Stomach (tissue), 8 donors: ENCODE measurements at regions not wholly inside any gene's neighbourhood (a gene's known extent, or its start where the extent isn't known, plus 50 kb on each side); places are given as distances from the start of the nearest gene placed in this dataset.

Experiments used
- DNase-seq, 2 donors: peaks; one replicate each; pipeline versions ENCODE4 v3.0.0 to v3.0.0-alpha.2; 2013 to 2019
- H3K27ac ChIP-seq, 5 donors: fragments of 200-600 bp in 4 of 5; sonication (generic) in 4 of 5; one replicate each; pipeline ENCODE4 v1.5.1; 2013 to 2019; ENCODE audit warnings: mild to moderate bottlenecking in 1 of 5, moderate library complexity in 1 of 5
- H3K27me3 ChIP-seq, 3 donors: fragments of 200-600 bp; sonication (generic); one replicate each; pipeline ENCODE4 v1.5.1; 2017 to 2019; ENCODE audit warnings: mixed run types in 1 of 3
- H3K36me3 ChIP-seq, 4 donors: fragments of 200-600 bp; sonication (generic); 1 replicate in 3 of 4; 2 replicates in 1 of 4; pipeline ENCODE4 v1.5.1; 2016 to 2019
- H3K4me1 ChIP-seq, 4 donors: fragments of 200-600 bp; sonication (generic); one replicate each; pipeline ENCODE4 v1.5.1; 2016 to 2019
- H3K4me3 ChIP-seq, 4 donors: fragments of 200-600 bp; sonication (generic) in 3 of 4; one replicate each; pipeline ENCODE4 v1.5.1; 2016 to 2019; ENCODE audit warnings: mild to moderate bottlenecking in 1 of 4
- H3K9me3 ChIP-seq, 4 donors: fragments of 200-600 bp; sonication (generic); one replicate each; pipeline ENCODE4 v1.5.1; 2016 to 2019
- EP300 ChIP-seq: sonication (generic); formaldehyde crosslinking; IDR thresholded peaks from one replicate; pipeline ENCODE4 v1.6.1; 2017; ENCODE audit warnings: antibody characterized with exemption
- POLR2A ChIP-seq, 4 donors: fragments of 450-650 bp; IDR thresholded peaks; one replicate each; pipeline ENCODE4 v1.6.1; 2016; ENCODE audit warnings: antibody characterized with exemption in 4 of 4, control low read depth in 2 of 4, mild to moderate bottlenecking in 1 of 4, moderate library complexity in 1 of 4
- POLR2AphosphoS5 ChIP-seq, 3 donors: sonication (generic); formaldehyde crosslinking; IDR thresholded peaks; one replicate each; pipeline ENCODE4 v1.6.1; 2016; ENCODE audit warnings: antibody characterized with exemption in 3 of 3
- WGBS, 5 donors: extraction: QIAGEN DNeasy Blood & Tissue Kit in 3 of 5; methylation state at CpG; one replicate each; pipeline versions ENCODE4 v1.1.5 to v1.1.7; 2013 to 2018; 5-methylcytosine and 5-hydroxymethylcytosine counted together
- intact Hi-C: fragments of 100-400 bp; cut with DNase I; formaldehyde crosslinking; loops from one replicate; pipeline ENCODE4 v1.15.1; 2023; ENCODE audit warnings: low total_unique reads
- TF ChIP-seq, protein P1 (sequence below), 7 experiments: fragments of 450-650 bp in 4 of 7; fragments of 200-600 bp in 3 of 7; sonication (generic) in 3 of 7; IDR thresholded peaks; one replicate each; pipeline ENCODE4 v1.5.1; 2016 to 2019; ENCODE audit warnings: antibody characterized with exemption in 7 of 7, control low read depth in 2 of 7, mild to moderate bottlenecking in 1 of 7
- donor health status: healthy with polysubstance abuse.
- donor health status: Bipolar disorder and iron deficiency.
- donor health status: healthy.

GRCh38 chr5:111954516-111955395, 197.8 kb upstream of the NREP start:
- Histone ChIP-seq H3K36me3 (no peaks in the 10 kb centered on the region), H3K4me1 (no peaks in the 10 kb centered on the region), H3K27me3 (no peaks in the 10 kb centered on the region), H3K4me3 (no peak overlapping the region), H3K9me3 (no peaks in the 10 kb centered on the region), H3K27ac (no peak overlapping the region)
- no peak for TF ChIP-seq EP300
- TF ChIP-seq POLR2A (IDR thresholded peaks at IDR 0.05), result no peak
- no peak for TF ChIP-seq POLR2AphosphoS5 (IDR thresholded peaks at IDR 0.05)
- TF ChIP-seq, protein P1, sequence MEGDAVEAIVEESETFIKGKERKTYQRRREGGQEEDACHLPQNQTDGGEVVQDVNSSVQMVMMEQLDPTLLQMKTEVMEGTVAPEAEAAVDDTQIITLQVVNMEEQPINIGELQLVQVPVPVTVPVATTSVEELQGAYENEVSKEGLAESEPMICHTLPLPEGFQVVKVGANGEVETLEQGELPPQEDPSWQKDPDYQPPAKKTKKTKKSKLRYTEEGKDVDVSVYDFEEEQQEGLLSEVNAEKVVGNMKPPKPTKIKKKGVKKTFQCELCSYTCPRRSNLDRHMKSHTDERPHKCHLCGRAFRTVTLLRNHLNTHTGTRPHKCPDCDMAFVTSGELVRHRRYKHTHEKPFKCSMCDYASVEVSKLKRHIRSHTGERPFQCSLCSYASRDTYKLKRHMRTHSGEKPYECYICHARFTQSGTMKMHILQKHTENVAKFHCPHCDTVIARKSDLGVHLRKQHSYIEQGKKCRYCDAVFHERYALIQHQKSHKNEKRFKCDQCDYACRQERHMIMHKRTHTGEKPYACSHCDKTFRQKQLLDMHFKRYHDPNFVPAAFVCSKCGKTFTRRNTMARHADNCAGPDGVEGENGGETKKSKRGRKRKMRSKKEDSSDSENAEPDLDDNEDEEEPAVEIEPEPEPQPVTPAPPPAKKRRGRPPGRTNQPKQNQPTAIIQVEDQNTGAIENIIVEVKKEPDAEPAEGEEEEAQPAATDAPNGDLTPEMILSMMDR (IDR thresholded peaks at IDR 0.05), result no peak
- peak in 1 of 2 donors; percentile 19 for DNase-seq
- intact Hi-C loops, result no loop called here
- 57 to 72% (median 63%) methylated on average over 3 of the region's 3 CpGs for WGBS, 5 donors

DNA sequence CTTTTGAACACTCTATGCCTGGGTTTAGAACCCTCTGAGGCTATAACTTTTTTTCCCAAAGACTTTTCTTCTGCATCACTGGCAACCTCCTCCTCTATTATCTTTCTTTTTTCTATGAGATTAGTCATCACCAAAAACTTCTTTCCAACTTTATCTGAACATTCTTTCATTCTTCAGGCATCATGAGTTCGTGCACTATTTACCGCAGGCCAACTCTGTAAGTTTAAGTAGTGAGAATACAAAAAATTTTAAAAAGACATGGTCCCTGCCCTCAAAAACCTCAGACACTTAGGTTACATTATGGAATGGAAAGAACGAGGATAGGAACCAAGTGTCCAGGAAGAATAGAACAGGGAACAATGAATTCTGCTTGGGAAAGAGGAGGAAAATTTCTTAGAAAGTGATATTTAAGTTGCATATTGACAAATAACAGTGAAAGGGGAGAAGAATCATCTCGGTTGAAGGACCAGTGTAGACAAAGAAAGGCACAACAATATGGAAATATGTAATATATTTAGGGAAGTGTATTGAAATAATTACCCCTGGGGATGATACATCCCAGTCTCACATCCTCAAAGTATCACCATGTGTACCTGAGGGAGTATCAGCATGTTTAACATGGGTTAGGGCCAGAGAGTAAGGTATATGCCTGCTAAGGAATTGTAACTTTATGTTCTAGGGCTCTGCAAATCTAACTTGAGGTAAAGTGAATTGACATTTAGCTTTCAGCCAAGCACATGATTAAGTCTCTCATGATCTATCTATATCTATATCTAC, 196.5 kb upstream of the NREP start:
- no peaks in the 10 kb centered on the region for H3K27me3 ChIP-seq
- DNase-seq, result no peak
- H3K4me1 ChIP-seq, result no peaks in the 10 kb centered on the region
- H3K27ac ChIP-seq, result no peak overlapping the region
- H3K36me3 ChIP-seq, result no peaks in the 10 kb centered on the region
- no peaks in the 10 kb centered on the region for H3K9me3 ChIP-seq
- TF ChIP-seq, protein P1 (IDR thresholded peaks at IDR 0.05), result no peak
- TF ChIP-seq EP300, result no peak
- no peak for TF ChIP-seq POLR2A (IDR thresholded peaks at IDR 0.05)
- TF ChIP-seq POLR2AphosphoS5 (IDR thresholded peaks at IDR 0.05), result no peak
- intact Hi-C loops, result no loop called here
- H3K4me3 ChIP-seq, result no peak overlapping the region
- WGBS, 5 donors, result 84 to 89% (median 86%) methylated on average over 4 of the region's 4 CpGs

- 81 to 92% (median 85%) methylated on average over 2 of the region's 2 CpGs for WGBS, 5 donors
- TF ChIP-seq POLR2A (IDR thresholded peaks at IDR 0.05) (no peak), POLR2AphosphoS5 (IDR thresholded peaks at IDR 0.05) (no peak)
- TF ChIP-seq, protein P1 (IDR thresholded peaks at IDR 0.05), result no peak
- Histone ChIP-seq H3K9me3 (no peaks in the 10 kb centered on the region), H3K36me3 (no peaks in the 10 kb centered on the region), H3K4me3 (no peak overlapping the region), H3K27ac (no peak overlapping the region), H3K4me1 (no peaks in the 10 kb centered on the region), H3K27me3 (no peaks in the 10 kb centered on the region)
- no peak for DNase-seq
- intact Hi-C loops, result no loop called here
These were observed 195.6 kb upstream of the NREP start for GRCh38 chr5:111952555-111952954.

DNA sequence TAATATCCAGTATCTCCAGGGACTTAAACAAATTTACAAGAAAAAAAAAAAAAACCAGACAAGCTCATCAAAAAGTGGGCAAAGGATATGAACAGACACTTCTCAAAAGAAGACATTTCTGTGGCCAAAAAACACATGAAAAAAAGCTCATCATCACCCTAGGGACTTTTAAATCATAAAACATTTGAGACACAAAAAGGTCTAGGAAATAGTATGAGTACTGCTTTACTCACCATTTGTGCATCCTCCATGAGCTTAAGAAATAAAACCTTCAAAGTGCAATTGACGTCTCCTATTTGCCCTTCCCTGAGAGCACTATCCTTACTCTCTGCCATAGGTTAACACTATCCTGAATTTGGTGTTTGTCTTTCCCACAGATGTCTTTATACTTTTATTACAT, 193.7 kb upstream of the NREP start:
- intact Hi-C loops, result no loop called here
- TF ChIP-seq POLR2A (IDR thresholded peaks at IDR 0.05), result no peak
- TF ChIP-seq, protein P1 (IDR thresholded peaks at IDR 0.05), result no peak
- H3K36me3 ChIP-seq, result no peaks in the 10 kb centered on the region
- H3K4me1 ChIP-seq, result no peaks in the 10 kb centered on the region
- H3K9me3 ChIP-seq, result no peaks in the 10 kb centered on the region
- H3K4me3 ChIP-seq, result no peak overlapping the region
- WGBS, 5 donors, result 80 to 91% (median 89%) methylated on average over 1 of the region's 1 CpG
- H3K27ac ChIP-seq, result no peak overlapping the region
- no peak for DNase-seq
- H3K27me3 ChIP-seq, result no peaks in the 10 kb centered on the region
